ENCODE measurements at regions not wholly inside any gene's neighbourhood (a gene's known extent, or its start where the extent isn't known, plus 50 kb on each side); places are given as distances from the start of the nearest gene placed in this dataset.

- Histone ChIP-seq H3K9me3 (no peaks in the 10 kb centered on the region), H3K27me3 (no peaks in the 10 kb centered on the region), H3K4me3 (no peak overlapping the region), H3K27ac (no peak overlapping the region), H3K36me3 (no peaks in the 10 kb centered on the region), H3K4me1 (no peaks in the 10 kb centered on the region)
- WGBS, 2 donors: 71 to 80% methylated on average over 2 of the region's 2 CpGs
- TF ChIP-seq POLR2AphosphoS5 (IDR thresholded peaks at IDR 0.05): no peak
- TF ChIP-seq EP300 (IDR thresholded peaks at IDR 0.05): no peak
- no peak for DNase-seq
- intact Hi-C loops (cut with DNase I): no loop called here
Observed at GRCh38 chr13:108360139-108360538, 90.6 kb downstream of the TNFSF13B start.

GRCh38 chr13:108361769-108362168 is 92.3 kb downstream of the TNFSF13B start:
- no peaks in the 10 kb centered on the region for H3K27me3 ChIP-seq
- no peak overlapping the region for H3K27ac ChIP-seq
- DNase-seq: no peak
- no peaks in the 10 kb centered on the region for H3K36me3 ChIP-seq
- intact Hi-C loops (cut with DNase I): no loop called here
- WGBS, 2 donors: 70 to 73% methylated on average over 9 of the region's 9 CpGs
- TF ChIP-seq CTCF (IDR thresholded peaks at IDR 0.05) (no peak), POLR2A (IDR thresholded peaks at IDR 0.05) (no peak), POLR2AphosphoS5 (IDR thresholded peaks at IDR 0.05) (no peak), EP300 (IDR thresholded peaks at IDR 0.05) (no peak)
- no peaks in the 10 kb centered on the region for H3K4me1 ChIP-seq
- H3K9me3 ChIP-seq: no peaks in the 10 kb centered on the region
- no peak overlapping the region for H3K4me3 ChIP-seq

GRCh38 chr13:108363666-108364065 is 94.1 kb downstream of the TNFSF13B start:
- TF ChIP-seq POLR2AphosphoS5 (IDR thresholded peaks at IDR 0.05): no peak
- no peak for TF ChIP-seq CTCF (IDR thresholded peaks at IDR 0.05)
- TF ChIP-seq POLR2A (IDR thresholded peaks at IDR 0.05): no peak
- TF ChIP-seq EP300 (IDR thresholded peaks at IDR 0.05): no peak
- Histone ChIP-seq H3K27me3 (no peaks in the 10 kb centered on the region), H3K4me3 (no peak overlapping the region), H3K36me3 (no peaks in the 10 kb centered on the region), H3K27ac (no peak overlapping the region), H3K4me1 (no peaks in the 10 kb centered on the region), H3K9me3 (no peaks in the 10 kb centered on the region)
- intact Hi-C loops (cut with DNase I): no loop called here
- 84 to 85% methylated on average over 5 of the region's 5 CpGs for WGBS, 2 donors
- no peak for DNase-seq

GRCh38 chr13:108365255-108365654 is 95.7 kb downstream of the TNFSF13B start:
- H3K4me1 ChIP-seq: no peaks in the 10 kb centered on the region
- TF ChIP-seq CTCF (IDR thresholded peaks at IDR 0.05) (no peak), EP300 (IDR thresholded peaks at IDR 0.05) (no peak), POLR2AphosphoS5 (IDR thresholded peaks at IDR 0.05) (no peak), POLR2A (IDR thresholded peaks at IDR 0.05) (no peak)
- no peak overlapping the region for H3K4me3 ChIP-seq
- DNase-seq: no peak
- H3K9me3 ChIP-seq: no peaks in the 10 kb centered on the region
- H3K27ac ChIP-seq: no peak overlapping the region
- intact Hi-C loops (cut with DNase I): no loop called here
- WGBS, 2 donors: 30 to 65% methylated on average over 4 of the region's 4 CpGs
- no peaks in the 10 kb centered on the region for H3K27me3 ChIP-seq
- no peaks in the 10 kb centered on the region for H3K36me3 ChIP-seq

- Histone ChIP-seq H3K9me3 (no peaks in the 10 kb centered on the region), H3K27me3 (no peaks in the 10 kb centered on the region), H3K36me3 (no peaks in the 10 kb centered on the region), H3K27ac (no peak overlapping the region), H3K4me3 (no peak overlapping the region), H3K4me1 (no peaks in the 10 kb centered on the region)
- 72 to 78% methylated on average over 3 of the region's 3 CpGs for WGBS, 2 donors
- intact Hi-C loops (cut with DNase I): no loop called here
- DNase-seq: no peak
- no peak for TF ChIP-seq POLR2A (IDR thresholded peaks at IDR 0.05)
- TF ChIP-seq CTCF (IDR thresholded peaks at IDR 0.05): no peak
- TF ChIP-seq POLR2AphosphoS5 (IDR thresholded peaks at IDR 0.05): no peak
- TF ChIP-seq EP300 (IDR thresholded peaks at IDR 0.05): no peak
Observed at GRCh38 chr13:108368250-108368905, 98.9 kb downstream of the TNFSF13B start.

All from sigmoid colon (tissue), 6 donors.